GM12892 (cell line): ENCODE measurements at regions not wholly inside any gene's neighbourhood (a gene's known extent, or its start where the extent isn't known, plus 50 kb on each side); places are given as distances from the start of the nearest gene placed in this dataset.

Source experiments
- POLR2A ChIP-seq: IDR thresholded peaks from 2 replicates; pipeline ENCODE4 v1.6.1; 2011; ENCODE audit warnings: low read depth, low read length, control low read depth
- POLR2AphosphoS5 ChIP-seq: IDR thresholded peaks from 2 replicates; pipeline ENCODE4 v1.6.1; 2011; ENCODE audit warnings: low read depth, low read length, control low read depth

- no peak for TF ChIP-seq POLR2AphosphoS5
- no peak for TF ChIP-seq POLR2A
Measured at GRCh38 chr2:19806131-19806530, 95.7 kb downstream of the TTC32 start.
